Stimulated activated CD4-positive, alpha-beta T cell treated with anti-CD3 and anti-CD28 coated beads, TNF-alpha, amount 100 ng/mL, for 48 hours (primary cell): ENCODE measurements at regions not wholly inside any gene's neighbourhood (a gene's known extent, or its start where the extent isn't known, plus 50 kb on each side); places are given as distances from the start of the nearest gene placed in this dataset.
"Not testable (repeated sequence)": the region's sequence is repeated elsewhere in the genome, so short reads cannot be mapped to it uniquely, and the experiment has no call there.

Experiments used
- DNase-seq, 3 donors: peaks; one replicate each; pipeline ENCODE4 v3.0.0-alpha.2; 2020; ENCODE audit warnings: low read depth in 3 of 3

DNA sequence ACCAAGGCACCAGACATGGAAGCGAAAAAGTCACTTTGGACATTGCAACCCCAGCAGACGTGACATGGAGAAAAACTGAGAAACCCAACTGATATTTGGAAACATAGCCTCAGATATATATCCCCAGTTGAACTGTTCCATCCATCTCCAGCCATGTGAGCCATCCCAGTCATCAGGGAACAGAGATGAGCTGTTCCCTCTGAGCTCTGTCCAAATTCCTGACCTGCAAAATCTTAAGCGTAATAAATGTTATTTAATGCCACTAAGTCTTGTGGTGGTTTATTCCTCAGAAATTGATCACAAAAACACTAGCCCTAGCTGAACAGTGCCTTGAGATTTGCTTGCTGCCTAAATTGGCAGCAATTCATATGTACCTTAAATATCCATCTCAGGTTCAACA lies 182.8 kb downstream of the NRP2 start:
- DNase-seq, result no peak

DNA sequence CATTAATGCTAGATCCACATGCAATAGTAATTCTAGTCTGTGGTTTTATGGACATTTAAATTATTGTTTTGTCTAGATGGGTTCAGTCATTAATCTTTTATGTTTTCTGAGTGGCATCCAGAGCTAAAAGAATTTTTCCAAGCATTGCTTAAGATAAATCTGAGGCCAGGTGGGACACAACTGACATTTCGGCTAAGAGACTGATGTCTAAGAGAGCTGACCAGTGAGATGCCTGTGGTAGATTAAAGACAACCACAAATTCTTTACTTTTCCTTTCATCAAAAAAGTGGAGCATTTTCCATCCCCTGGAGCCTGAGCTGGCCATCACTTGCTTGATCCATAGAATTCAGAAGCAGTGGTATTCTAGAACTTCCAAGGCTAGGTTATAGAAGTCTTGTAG lies 182.2 kb downstream of the NRP2 start:
- DNase-seq, result no peak

DNA sequence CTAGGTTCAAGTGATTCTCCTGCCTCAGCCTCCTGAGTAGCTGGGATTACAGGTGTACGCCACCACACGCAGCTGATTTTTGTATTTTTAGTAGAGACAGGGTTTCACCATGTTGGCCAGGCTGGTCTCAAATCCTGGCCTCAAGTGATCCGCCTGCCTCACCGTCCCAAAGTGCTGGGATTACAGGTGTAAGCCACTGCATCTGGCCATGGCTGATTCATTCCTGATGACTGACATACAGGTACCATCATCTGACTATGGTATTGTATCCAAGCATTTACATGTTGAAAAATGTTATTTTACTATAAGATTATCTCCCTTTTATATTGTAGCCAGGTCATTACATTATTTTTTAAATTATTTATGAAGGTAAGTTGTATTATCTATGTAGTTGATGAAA lies 180.5 kb downstream of the NRP2 start:
- not testable (repeated sequence) for DNase-seq

DNA sequence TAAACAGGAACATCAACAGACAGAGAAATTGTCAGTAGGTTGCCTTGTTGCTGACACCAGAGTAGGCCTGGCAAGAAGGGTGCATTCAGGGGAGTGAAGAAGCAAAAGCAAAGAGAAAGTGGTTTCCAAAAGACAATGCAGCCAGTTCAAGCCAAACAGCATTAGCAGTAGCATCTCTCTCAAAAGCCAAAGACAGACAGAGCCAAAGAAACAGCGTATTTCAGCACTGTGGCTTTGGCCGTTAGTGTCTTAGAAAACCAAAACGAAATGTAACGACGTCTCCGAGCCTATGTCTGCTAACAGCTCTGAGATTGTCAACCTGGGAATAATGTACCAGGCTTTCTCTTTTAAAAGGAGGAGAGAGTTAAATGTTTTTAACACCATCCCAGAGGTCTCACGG lies 178.6 kb downstream of the NRP2 start:
- no peak for DNase-seq

DNA sequence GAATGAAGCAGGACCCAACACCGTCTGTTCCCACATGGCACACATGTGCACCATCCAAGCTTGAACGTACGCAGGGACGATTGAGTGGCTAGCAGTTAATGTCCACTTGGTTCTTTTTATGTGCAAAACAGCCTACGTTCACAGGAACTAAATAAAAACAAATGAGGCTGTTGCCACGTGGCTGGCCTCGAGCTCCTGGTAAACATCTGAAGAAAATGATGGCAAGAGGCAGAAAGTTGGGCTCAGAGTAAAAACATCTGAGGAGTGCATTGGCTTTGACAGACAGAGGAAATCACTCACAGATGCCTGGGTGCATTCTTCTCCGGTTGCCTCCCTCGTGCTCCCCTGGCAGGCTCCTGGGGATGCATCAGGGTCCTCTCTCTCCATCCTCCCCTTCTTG lies 177.9 kb downstream of the NRP2 start:
- no peak for DNase-seq

DNA sequence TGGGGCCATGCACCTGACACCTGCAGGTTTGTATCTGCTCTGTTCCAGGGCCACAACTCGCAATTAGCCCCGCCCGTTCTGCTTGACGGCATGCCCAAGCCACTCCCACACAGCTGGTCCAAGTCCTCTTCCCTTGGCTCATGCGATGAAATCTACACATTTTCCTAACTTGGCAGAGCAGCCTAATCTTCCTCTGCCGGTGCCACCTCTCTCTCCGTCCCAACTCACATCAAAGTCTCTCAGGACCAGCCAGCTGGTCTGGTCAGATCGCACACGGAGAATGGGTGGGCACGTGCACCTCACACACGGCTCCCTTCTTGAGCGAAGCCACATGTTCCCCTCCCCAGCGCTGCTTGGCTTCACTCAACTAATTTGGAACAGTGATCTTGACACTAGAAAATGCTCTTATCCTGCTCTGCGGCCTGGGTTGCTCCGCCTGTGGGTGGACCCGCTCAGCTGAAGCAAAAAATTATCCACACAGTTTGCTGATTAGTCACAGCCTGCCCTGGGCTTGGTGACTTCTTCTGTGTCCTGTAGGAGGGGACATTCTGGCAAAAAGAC lies 176.7 kb downstream of the NRP2 start:
- DNase-seq, result no peak

DNA sequence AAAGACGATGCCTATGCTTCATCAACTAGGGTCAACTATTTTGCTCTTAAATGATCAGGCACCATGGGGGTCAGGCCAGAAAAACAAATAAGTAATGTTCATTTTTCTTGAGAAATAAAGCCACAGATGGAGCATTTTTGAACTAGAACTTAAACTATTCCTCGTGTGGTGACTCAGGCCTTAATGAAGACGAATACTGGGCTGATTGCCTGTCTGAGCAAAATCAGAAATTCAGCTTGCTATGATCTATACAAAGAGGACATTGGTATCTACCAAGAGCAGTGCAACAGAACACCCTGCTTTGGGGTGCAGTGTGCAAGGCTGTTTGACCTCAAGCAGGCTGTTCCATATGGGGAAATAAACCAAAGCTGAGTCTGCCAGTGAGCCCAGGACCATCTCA lies 176.0 kb downstream of the NRP2 start:
- no peak for DNase-seq

DNA sequence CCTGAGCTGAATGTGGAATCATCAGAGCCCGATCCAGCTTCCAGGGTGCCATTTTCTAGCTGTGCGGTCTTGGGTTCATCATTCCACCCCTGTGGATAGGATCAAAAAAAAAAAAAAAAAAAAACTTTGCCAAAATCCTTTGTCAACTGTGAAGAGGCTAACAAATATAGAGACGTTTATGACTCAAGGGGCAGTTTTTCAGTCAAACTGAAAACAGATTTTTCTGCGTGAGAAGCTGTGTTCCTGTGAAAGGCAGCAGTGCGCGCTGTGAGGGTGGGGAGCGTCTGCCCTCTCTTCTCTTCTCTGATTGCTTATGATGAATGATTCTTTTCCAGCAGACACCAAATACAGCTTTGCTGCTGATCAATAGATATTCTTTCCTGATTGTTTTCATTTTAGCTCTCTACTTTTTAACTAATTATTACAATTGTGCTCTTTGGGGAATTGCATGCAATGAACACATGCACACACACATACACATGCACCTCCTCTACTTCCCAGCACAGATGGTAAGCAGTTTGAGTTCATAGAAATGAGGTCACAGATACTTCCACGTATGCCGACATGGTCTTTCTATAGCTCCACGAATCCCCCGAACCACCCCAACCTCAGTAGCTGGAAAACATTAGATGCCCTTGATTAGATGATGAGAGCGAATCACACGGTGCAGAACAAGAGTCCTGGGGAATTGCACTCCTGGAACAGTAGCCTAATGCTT lies 175.4 kb downstream of the NRP2 start:
- DNase-seq, result no peak

DNA sequence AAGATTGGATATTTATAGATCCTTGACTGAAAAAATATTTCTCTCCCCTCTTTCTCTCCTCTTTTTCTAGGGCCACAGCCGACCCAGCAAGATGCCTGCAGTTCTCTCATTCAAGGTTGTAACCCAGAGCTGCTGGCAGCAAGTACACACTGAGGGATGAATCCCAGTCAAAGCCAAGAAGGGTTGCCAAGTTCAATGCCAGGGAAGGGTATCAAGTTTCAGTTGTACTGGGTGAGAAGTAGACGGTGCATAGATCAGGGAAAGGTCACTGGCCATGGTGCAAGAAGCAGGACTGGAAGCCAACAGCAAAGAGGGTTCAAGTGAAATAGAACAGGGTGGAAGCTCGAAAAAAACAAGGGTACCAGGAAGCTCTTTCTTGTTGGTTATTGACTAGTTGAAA lies 170.2 kb downstream of the NRP2 start:
- DNase-seq, result no peak

DNA sequence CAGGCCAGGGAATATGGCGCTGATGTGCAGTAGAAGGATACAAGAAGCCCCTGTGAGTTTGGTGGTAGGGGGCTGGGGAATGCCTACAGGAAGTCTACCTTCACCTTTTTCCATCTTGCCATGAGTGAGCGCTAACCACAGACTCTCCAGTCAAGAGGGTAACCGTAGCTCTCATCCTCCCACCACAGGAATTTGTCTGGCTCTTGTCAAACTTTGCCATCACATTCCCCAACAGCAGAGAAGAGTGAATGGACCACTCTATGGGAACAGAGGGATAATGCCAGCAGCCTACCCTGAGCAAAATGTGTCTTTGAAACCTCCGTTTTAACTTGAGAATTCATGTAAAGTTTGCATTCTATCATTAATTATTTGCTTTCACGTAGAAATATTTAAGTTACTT lies 168.3 kb downstream of the NRP2 start:
- DNase-seq, result no peak

DNA sequence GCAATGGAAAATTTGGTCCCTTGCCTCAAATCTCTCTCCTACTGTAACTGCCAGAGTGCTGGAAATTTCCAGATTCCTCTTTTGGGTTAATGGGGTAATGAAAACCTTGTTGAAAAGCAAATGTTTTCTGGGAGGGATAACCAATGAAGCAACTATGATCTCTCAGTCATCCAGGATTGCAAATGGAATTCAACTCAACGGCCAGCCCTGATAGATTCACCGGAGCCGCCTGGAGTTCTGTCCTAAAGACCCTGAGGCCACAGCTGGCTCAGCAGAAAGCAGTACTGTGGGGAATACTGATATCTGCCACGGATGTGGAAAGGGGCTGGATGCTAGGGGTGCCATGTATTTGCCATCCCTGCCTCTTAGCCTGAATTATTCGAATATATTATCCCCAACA lies 167.8 kb downstream of the NRP2 start:
- no peak for DNase-seq

DNA sequence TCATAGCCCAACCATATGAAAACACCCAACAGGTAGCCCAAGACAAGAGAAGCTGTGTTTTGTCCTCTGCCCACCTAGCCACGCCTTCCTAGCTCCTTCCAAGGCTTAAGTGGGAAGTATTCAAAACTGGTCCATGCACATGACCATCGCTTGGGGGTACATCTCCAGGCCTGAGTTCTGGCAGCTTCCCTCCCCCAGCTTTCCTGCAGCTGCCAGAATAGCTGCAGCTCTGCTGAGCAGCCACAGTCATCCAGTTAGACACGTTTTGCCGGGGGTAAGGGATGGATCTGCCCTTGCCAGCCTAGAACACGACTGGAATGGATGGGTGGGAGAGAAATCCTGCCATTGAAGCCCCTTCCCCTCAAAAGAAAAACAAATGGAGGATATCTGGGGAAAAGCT lies 166.8 kb downstream of the NRP2 start:
- no peak for DNase-seq

DNA sequence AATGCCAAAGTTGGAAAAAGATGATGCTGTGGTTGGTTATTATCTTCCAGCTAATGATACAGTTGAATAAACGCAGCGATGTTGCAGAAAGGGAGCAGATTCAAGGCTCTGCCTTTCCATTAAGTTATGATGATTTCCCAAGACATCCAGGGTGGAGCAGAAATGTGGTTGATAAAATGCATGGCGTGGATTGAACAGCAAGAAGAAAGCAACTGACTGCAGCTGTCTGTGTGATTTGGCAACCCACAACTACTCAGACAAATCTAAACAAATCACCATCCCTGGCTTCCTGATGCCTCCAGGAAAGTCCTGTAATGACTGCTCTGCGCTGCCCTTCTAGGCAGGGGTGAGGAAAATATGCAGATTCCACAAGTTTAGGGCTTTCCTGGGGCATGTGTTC lies 166.3 kb downstream of the NRP2 start:
- no peak for DNase-seq
